ENCODE measurements at regions not wholly inside any gene's neighbourhood (a gene's known extent, or its start where the extent isn't known, plus 50 kb on each side); places are given as distances from the start of the nearest gene placed in this dataset.

DNA sequence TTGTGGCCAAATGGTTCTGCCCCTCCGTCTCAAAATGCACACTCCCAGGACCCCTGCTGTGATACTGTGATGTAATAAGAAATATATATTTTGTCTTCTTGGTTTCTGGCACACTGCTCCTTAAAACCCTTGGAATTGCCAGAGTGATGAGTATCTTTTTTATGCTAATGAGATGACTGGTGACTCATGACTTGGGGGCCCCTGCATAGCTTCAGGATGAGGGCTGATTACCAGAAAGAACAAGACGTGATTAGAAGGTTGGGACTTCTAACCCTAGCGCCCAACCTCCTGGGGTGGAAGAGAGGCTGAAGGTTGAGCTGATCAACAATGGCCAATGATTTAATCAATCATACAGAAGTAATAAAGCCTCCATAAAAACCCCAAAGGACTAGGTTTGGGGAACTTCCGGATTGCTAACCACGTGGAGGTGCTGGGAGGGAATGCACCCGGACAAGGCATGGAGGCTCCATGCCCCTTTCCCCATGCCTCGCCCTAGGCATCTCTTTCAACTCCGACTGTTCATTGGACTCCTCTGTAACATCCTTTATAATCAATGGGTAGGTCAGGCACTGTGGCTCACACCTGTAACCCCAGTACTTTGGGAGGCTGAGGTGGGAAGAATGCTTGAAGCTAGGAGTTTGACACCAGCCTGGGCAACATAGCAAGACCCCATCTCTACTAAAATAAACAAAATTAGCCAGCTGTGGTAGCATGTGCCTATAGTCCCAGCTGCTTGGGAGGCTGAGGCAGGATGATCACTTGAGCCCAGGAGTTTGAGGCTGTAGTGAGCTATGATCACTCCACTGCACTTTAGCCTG lies 89.1 kb downstream of the HS1BP3 start:
- Histone ChIP-seq H3K4me1 (no peaks in the 10 kb centered on the region), H3K36me3 (ENCODE audit: control insufficient read depth, insufficient read depth, low read length) (no peaks in the 10 kb centered on the region), H2AFZ (no peak overlapping the region), H3K27ac (no peak overlapping the region), H3K4me3 (ENCODE audit: low read depth, low read length) (no peak overlapping the region), H3K4me2 (ENCODE audit: low read length) (no peak overlapping the region), H3K9me3 (ENCODE audit: control insufficient read depth, low read length) (no peaks in the 10 kb centered on the region), H3K9ac (no peak overlapping the region), H3K27me3 (ENCODE audit: control insufficient read depth, insufficient read depth, low read length) (no peaks in the 10 kb centered on the region), H3K79me2 (no peaks in the 10 kb centered on the region)
- TF ChIP-seq, protein P1, sequence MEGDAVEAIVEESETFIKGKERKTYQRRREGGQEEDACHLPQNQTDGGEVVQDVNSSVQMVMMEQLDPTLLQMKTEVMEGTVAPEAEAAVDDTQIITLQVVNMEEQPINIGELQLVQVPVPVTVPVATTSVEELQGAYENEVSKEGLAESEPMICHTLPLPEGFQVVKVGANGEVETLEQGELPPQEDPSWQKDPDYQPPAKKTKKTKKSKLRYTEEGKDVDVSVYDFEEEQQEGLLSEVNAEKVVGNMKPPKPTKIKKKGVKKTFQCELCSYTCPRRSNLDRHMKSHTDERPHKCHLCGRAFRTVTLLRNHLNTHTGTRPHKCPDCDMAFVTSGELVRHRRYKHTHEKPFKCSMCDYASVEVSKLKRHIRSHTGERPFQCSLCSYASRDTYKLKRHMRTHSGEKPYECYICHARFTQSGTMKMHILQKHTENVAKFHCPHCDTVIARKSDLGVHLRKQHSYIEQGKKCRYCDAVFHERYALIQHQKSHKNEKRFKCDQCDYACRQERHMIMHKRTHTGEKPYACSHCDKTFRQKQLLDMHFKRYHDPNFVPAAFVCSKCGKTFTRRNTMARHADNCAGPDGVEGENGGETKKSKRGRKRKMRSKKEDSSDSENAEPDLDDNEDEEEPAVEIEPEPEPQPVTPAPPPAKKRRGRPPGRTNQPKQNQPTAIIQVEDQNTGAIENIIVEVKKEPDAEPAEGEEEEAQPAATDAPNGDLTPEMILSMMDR (IDR thresholded peaks at IDR 0.05) = no peak

GRCh38 chr2:20562540-20563225 lies 88.2 kb downstream of the HS1BP3 start:
- no peaks in the 10 kb centered on the region for H3K79me2 ChIP-seq
- no peaks in the 10 kb centered on the region for H3K36me3 ChIP-seq (ENCODE audit: control insufficient read depth, insufficient read depth, low read length)
- no peak overlapping the region for H3K4me3 ChIP-seq (ENCODE audit: low read depth, low read length)
- H3K4me2 ChIP-seq (ENCODE audit: low read length) = no peak overlapping the region
- TF ChIP-seq, protein P1 (IDR thresholded peaks at IDR 0.05) = no peak
- H3K9me3 ChIP-seq (ENCODE audit: control insufficient read depth, low read length) = no peaks in the 10 kb centered on the region
- no peak overlapping the region for H2AFZ ChIP-seq
- no peak overlapping the region for H3K27ac ChIP-seq
- H3K27me3 ChIP-seq (ENCODE audit: control insufficient read depth, insufficient read depth, low read length) = no peaks in the 10 kb centered on the region
- H3K9ac ChIP-seq = no peak overlapping the region
- H3K4me1 ChIP-seq = no peaks in the 10 kb centered on the region

GRCh38 chr2:20563251-20563650 lies 87.6 kb downstream of the HS1BP3 start:
- Histone ChIP-seq H3K4me1 (no peaks in the 10 kb centered on the region), H3K4me2 (ENCODE audit: low read length) (no peak overlapping the region), H3K79me2 (no peaks in the 10 kb centered on the region), H3K36me3 (ENCODE audit: control insufficient read depth, insufficient read depth, low read length) (no peaks in the 10 kb centered on the region), H3K27ac (no peak overlapping the region), H3K27me3 (ENCODE audit: control insufficient read depth, insufficient read depth, low read length) (no peaks in the 10 kb centered on the region), H3K4me3 (ENCODE audit: low read depth, low read length) (no peak overlapping the region), H3K9me3 (ENCODE audit: control insufficient read depth, low read length) (no peaks in the 10 kb centered on the region), H3K9ac (no peak overlapping the region), H2AFZ (no peak overlapping the region)
- TF ChIP-seq, protein P1 (IDR thresholded peaks at IDR 0.05) = no peak

DNA sequence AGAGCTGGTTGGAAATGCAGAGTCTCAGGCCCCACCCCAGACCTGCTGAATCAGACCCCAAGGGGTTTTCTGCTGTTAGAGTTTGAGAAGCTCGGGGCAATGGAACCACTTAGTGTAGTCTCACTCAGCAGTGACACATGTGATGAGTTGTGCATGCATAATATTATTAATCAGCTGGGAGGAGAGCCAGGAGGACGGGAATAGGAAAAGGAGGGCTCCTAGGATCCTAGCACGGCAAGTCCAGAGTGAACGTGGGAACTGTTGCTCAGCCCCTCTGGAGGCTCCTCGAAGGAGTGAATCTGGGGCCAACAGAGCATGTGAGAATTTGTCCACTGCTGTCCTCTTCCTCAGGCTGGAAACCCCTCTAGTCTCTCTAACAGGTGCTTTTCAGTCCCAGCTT lies 87.1 kb downstream of the HS1BP3 start:
- Histone ChIP-seq H3K4me2 (ENCODE audit: low read length) (no peak overlapping the region), H3K9ac (no peak overlapping the region), H3K4me3 (ENCODE audit: low read depth, low read length) (no peak overlapping the region), H3K79me2 (no peaks in the 10 kb centered on the region), H3K36me3 (ENCODE audit: control insufficient read depth, insufficient read depth, low read length) (no peaks in the 10 kb centered on the region), H3K4me1 (no peaks in the 10 kb centered on the region), H3K27ac (no peak overlapping the region), H3K27me3 (ENCODE audit: control insufficient read depth, insufficient read depth, low read length) (no peaks in the 10 kb centered on the region), H3K9me3 (ENCODE audit: control insufficient read depth, low read length) (no peaks in the 10 kb centered on the region), H2AFZ (no peak overlapping the region)
- TF ChIP-seq, protein P1 (IDR thresholded peaks at IDR 0.05) = no peak
